ENCODE measurements at regions not wholly inside any gene's neighbourhood (a gene's known extent, or its start where the extent isn't known, plus 50 kb on each side); places are given as distances from the start of the nearest gene placed in this dataset.

GRCh38 chr16:86122681-86123342, 223.8 kb downstream of the IRF8 start:
- Histone ChIP-seq H3K4me3 (replicated peaks; ENCODE audit: insufficient read depth, low read length) (no peak overlapping the region), H3K27me3 (ENCODE audit: insufficient read depth, poor library complexity, severe bottlenecking) (no peaks in the 10 kb centered on the region), H3K27ac (replicated peaks) (no peak overlapping the region)
- no peak for DNase-seq (ENCODE audit: low read depth in 1 of 2, low spot score in 1 of 2)
- TF ChIP-seq REST (IDR thresholded peaks at IDR 0.05; ENCODE audit: insufficient replicate concordance, low read depth) (no peak), POLR2AphosphoS5 (IDR thresholded peaks at IDR 0.05; ENCODE audit: low read depth) (no peak), CTCF (IDR thresholded peaks at IDR 0.05; ENCODE audit: insufficient read depth, low read length) (no peak), GABPA (IDR thresholded peaks at IDR 0.05; ENCODE audit: low read depth) (no peak), SPI1 (IDR thresholded peaks at IDR 0.05; ENCODE audit: borderline replicate concordance, low read depth) (no peak)

GRCh38 chr16:86124321-86124720, 225.4 kb downstream of the IRF8 start:
- TF ChIP-seq SPI1 (IDR thresholded peaks at IDR 0.05; ENCODE audit: borderline replicate concordance, low read depth) (no peak), REST (IDR thresholded peaks at IDR 0.05; ENCODE audit: insufficient replicate concordance, low read depth) (no peak), POLR2AphosphoS5 (IDR thresholded peaks at IDR 0.05; ENCODE audit: low read depth) (no peak), GABPA (IDR thresholded peaks at IDR 0.05; ENCODE audit: low read depth) (no peak), CTCF (IDR thresholded peaks at IDR 0.05; ENCODE audit: insufficient read depth, low read length) (no peak)
- Histone ChIP-seq H3K4me3 (replicated peaks; ENCODE audit: insufficient read depth, low read length) (no peak overlapping the region), H3K27me3 (ENCODE audit: insufficient read depth, poor library complexity, severe bottlenecking) (no peaks in the 10 kb centered on the region), H3K27ac (replicated peaks) (no peak overlapping the region)
- no peak for DNase-seq (ENCODE audit: low read depth in 1 of 2, low spot score in 1 of 2)

- TF ChIP-seq POLR2AphosphoS5 (IDR thresholded peaks at IDR 0.05; ENCODE audit: low read depth), result no peak
- no peak for TF ChIP-seq SPI1 (IDR thresholded peaks at IDR 0.05; ENCODE audit: borderline replicate concordance, low read depth)
- no peak for TF ChIP-seq GABPA (IDR thresholded peaks at IDR 0.05; ENCODE audit: low read depth)
- TF ChIP-seq CTCF (IDR thresholded peaks at IDR 0.05; ENCODE audit: insufficient read depth, low read length), result no peak
- no peak for TF ChIP-seq REST (IDR thresholded peaks at IDR 0.05; ENCODE audit: insufficient replicate concordance, low read depth)
- Histone ChIP-seq H3K27me3 (ENCODE audit: insufficient read depth, poor library complexity, severe bottlenecking) (no peaks in the 10 kb centered on the region), H3K27ac (replicated peaks) (no peak overlapping the region), H3K4me3 (replicated peaks; ENCODE audit: insufficient read depth, low read length) (no peak overlapping the region)
- DNase-seq (ENCODE audit: low read depth in 1 of 2, low spot score in 1 of 2), result no peak
These were observed 227.9 kb downstream of the IRF8 start for GRCh38 chr16:86126891-86127290.

Measured in HL-60 (cell line).